Ovary (tissue), 7 donors: ENCODE measurements at regions not wholly inside any gene's neighbourhood (a gene's known extent, or its start where the extent isn't known, plus 50 kb on each side); places are given as distances from the start of the nearest gene placed in this dataset.

Source experiments
- DNase-seq, 5 donors: peaks; one replicate each; pipeline ENCODE4 v3.0.0-alpha.2; 2019 to 2020
- H3K27ac ChIP-seq, 2 donors: fragments of 200-600 bp; one replicate each; pipeline versions ENCODE4 v1.5.1 to v1.8.0; 2019 to 2022
- H3K27me3 ChIP-seq: fragments of 200-600 bp; one replicate; pipeline ENCODE4 v1.8.0; 2022
- H3K36me3 ChIP-seq: fragments of 200-600 bp; sonication (generic); one replicate; pipeline ENCODE4 v1.5.1; 2019
- H3K4me1 ChIP-seq: one replicate; pipeline ENCODE4 v1.8.1; 2013; ENCODE audit warnings: mild to moderate bottlenecking, moderate library complexity; ENCODE audit not compliant: insufficient read depth
- H3K4me3 ChIP-seq: fragments of 200-600 bp; sonication (generic); one replicate; pipeline ENCODE4 v1.5.1; 2017
- H3K9me3 ChIP-seq, 2 donors: fragments of 200-600 bp in 1 of 2; sonication (generic) in 1 of 2; one replicate each; pipeline versions ENCODE4 v1.5.1 to v1.8.1; 2013 to 2019; ENCODE audit warnings: mild to moderate bottlenecking in 1 of 2, moderate library complexity in 1 of 2
- EP300 ChIP-seq: sonication (generic); formaldehyde crosslinking; IDR thresholded peaks from one replicate; pipeline ENCODE4 v1.6.1; 2017; ENCODE audit warnings: antibody characterized with exemption
- POLR2A ChIP-seq: fragments of 450-650 bp; IDR thresholded peaks from one replicate; pipeline ENCODE4 v1.6.1; 2017; ENCODE audit warnings: antibody characterized with exemption, mild to moderate bottlenecking, moderate library complexity
- WGBS, 3 donors: extraction: QIAGEN DNeasy Blood & Tissue Kit in 1 of 3; methylation state at CpG; one replicate each; pipeline versions ENCODE4 v1.1.5 to v1.1.7; 2013 to 2017; 5-methylcytosine and 5-hydroxymethylcytosine counted together
- intact Hi-C, 4 donors: fragments of 100-400 bp; cut with DNase I; formaldehyde crosslinking; loops; one replicate each; pipeline versions ENCODE4 v1.11.0 to v1.15.1; 2022 to 2023
- TF ChIP-seq, protein P1 (sequence below), 3 donors: fragments of 450-650 bp in 2 of 3; fragments of 200-600 bp in 1 of 3; IDR thresholded peaks; one replicate each; pipeline versions ENCODE4 v1.5.1 to v1.8.0; 2016 to 2022; ENCODE audit warnings: antibody characterized with exemption in 3 of 3, mild to moderate bottlenecking in 1 of 3
- donor health status: DM: no; HTN: no; CAD: no; lungs with moderate emphysema.
- donor health status: DM: no; HTN: no; CAD: no.
- donor health status: Bipolar disorder and iron deficiency.
- donor health status: DM: no; HTN: no; CAD: no.
- donor health status: DM: yes; HTN: yes; CAD: no.

DNA sequence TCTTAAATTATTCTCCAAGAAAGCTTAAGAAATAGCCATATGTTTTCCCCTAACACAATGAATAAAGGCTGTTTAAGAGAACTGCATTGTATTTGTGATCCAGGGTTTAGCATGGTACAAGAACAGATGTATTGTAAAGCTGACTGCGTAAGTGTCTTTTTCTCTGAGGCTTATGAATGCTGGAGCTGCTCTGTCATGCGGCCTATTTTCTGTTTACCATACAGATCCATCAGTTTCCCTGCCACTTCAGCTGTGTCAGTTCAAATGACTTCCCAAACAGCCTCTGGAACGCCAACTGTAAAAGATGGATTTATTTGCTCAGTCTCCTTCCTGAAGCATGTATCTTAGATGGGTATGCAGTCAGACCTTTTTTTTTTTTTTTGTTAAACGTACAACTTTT, 419.3 kb upstream of the HS3ST5 start:
- Histone ChIP-seq H3K4me3 (no peak overlapping the region), H3K4me1 (no peaks in the 10 kb centered on the region), H3K9me3 (no peaks in the 10 kb centered on the region), H3K27ac (no peak overlapping the region), H3K27me3 (no peaks in the 10 kb centered on the region), H3K36me3 (no peaks in the 10 kb centered on the region)
- intact Hi-C loops = no loop called here
- DNase-seq = no peak
- TF ChIP-seq POLR2A (no peak), EP300 (no peak)
- TF ChIP-seq, protein P1, sequence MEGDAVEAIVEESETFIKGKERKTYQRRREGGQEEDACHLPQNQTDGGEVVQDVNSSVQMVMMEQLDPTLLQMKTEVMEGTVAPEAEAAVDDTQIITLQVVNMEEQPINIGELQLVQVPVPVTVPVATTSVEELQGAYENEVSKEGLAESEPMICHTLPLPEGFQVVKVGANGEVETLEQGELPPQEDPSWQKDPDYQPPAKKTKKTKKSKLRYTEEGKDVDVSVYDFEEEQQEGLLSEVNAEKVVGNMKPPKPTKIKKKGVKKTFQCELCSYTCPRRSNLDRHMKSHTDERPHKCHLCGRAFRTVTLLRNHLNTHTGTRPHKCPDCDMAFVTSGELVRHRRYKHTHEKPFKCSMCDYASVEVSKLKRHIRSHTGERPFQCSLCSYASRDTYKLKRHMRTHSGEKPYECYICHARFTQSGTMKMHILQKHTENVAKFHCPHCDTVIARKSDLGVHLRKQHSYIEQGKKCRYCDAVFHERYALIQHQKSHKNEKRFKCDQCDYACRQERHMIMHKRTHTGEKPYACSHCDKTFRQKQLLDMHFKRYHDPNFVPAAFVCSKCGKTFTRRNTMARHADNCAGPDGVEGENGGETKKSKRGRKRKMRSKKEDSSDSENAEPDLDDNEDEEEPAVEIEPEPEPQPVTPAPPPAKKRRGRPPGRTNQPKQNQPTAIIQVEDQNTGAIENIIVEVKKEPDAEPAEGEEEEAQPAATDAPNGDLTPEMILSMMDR (IDR thresholded peaks at IDR 0.05) = no peak
- WGBS, 3 donors = 64 to 79% (median 66%) methylated on average over 4 of the region's 4 CpGs

DNA sequence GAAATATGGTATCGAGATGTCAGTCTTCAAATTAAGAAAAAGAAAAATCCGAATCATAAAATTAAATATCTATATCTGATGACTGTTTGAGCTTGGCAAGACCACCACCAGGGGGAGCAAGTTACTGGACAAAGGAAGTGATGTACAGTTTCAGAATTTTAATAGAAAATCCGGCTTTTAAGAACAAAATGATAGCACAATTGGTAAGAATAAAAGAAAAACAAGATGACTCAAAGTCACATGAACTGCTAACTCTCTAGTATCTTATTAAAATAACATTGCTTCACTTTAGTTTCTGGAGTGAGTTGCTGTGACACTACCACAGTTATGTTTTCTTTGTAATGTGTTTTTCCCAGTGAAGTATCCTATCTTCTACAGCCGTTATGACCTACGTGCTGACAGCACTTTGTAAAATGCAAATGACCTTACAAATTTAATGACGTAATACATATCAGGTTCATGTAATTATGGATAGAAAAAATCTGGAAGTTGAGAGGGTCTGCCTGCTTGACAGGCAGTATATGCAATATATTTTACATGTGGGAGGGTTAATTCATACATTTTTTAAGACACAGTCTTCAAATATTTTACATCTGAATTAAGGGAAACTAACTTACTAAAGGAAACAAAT, 405.3 kb upstream of the HS3ST5 start:
- Histone ChIP-seq H3K27me3 (no peaks in the 10 kb centered on the region), H3K27ac (no peak overlapping the region), H3K9me3 (no peaks in the 10 kb centered on the region), H3K36me3 (no peaks in the 10 kb centered on the region), H3K4me3 (no peak overlapping the region), H3K4me1 (no peaks in the 10 kb centered on the region)
- peak in 1 of 5 donors; percentile 10 for DNase-seq
- TF ChIP-seq POLR2A (no peak), EP300 (no peak)
- TF ChIP-seq, protein P1 (IDR thresholded peaks at IDR 0.05) = no peak
- intact Hi-C loops = no loop called here
- WGBS, 3 donors = 10 to 19% (median 13%) methylated on average over 6 of the region's 6 CpGs

DNA sequence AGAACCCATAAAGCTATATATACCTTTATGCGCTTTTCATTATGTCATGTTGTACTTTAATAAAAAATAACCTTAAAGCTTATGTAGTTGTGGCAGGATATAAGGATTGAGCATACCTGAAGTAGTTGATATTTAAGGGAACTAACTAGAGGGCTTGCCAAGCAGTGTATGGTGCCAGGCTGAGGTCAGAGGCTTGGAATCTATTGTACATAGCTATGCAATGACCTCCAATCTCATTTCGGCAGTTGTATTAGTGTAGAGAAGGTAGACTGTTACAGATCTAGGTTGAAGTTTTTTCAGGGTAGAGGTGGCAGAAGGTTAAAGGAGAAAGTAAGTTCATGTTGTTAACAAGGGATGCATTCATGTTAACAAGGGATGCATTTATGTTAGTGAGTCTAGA, 397.7 kb upstream of the HS3ST5 start:
- no peaks in the 10 kb centered on the region for H3K36me3 ChIP-seq
- 79 to 86% (median 86%) methylated on average over 2 of the region's 2 CpGs for WGBS, 3 donors
- H3K4me1 ChIP-seq = no peaks in the 10 kb centered on the region
- intact Hi-C loops = no loop called here
- DNase-seq = no peak
- H3K27ac ChIP-seq = no peak overlapping the region
- H3K27me3 ChIP-seq = no peaks in the 10 kb centered on the region
- TF ChIP-seq EP300 (no peak), POLR2A (no peak)
- TF ChIP-seq, protein P1 (IDR thresholded peaks at IDR 0.05) = no peak
- no peaks in the 10 kb centered on the region for H3K9me3 ChIP-seq
- H3K4me3 ChIP-seq = no peak overlapping the region

DNA sequence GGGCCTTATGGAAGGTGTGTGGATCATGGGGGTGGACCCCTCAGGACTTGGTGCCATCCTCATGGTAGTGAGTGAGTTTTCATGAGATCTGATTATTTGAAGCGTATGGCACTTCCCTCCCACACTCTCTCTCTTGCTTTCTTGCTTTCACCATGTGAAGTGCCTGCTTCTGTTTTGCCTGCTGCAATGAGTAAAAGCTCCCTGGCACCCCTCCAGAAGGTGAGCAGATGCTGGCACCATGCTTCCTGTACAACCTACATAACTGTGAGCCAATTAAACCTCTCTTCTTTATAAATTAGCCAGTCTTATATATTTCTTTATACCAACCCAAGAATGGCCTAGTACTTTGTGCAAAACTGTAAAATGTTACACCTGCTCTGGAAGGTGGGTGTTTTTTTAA, 396.8 kb upstream of the HS3ST5 start:
- no peaks in the 10 kb centered on the region for H3K9me3 ChIP-seq
- WGBS, 3 donors = 79 to 88% (median 85%) methylated on average over 1 of the region's 1 CpG
- no peaks in the 10 kb centered on the region for H3K36me3 ChIP-seq
- H3K27ac ChIP-seq = no peak overlapping the region
- H3K4me3 ChIP-seq = no peak overlapping the region
- TF ChIP-seq EP300 = no peak
- TF ChIP-seq POLR2A = no peak
- TF ChIP-seq, protein P1 (IDR thresholded peaks at IDR 0.05) = no peak
- intact Hi-C loops = no loop called here
- H3K4me1 ChIP-seq = no peaks in the 10 kb centered on the region
- DNase-seq = no peak
- H3K27me3 ChIP-seq = no peaks in the 10 kb centered on the region
